LNCaP clone FGC (cell line): ENCODE measurements at regions not wholly inside any gene's neighbourhood (a gene's known extent, or its start where the extent isn't known, plus 50 kb on each side); places are given as distances from the start of the nearest gene placed in this dataset.
A peak's percentile ranks its signal among the peaks of the same experiment; 100 is the strongest.
"Not testable (repeated sequence)": the region's sequence is repeated elsewhere in the genome, so short reads cannot be mapped to it uniquely, and the experiment has no call there.

Experiments used
- DNase-seq: peaks from one replicate; pipeline ENCODE4 v3.0.0-alpha.2; 2011; ENCODE audit warnings: low read depth
- H3K4me3 ChIP-seq: 2 replicates; pipeline ENCODE4 v1.5.1; 2011; ENCODE audit warnings: mild to moderate bottlenecking, low read depth, low read length, control low read depth
- TF ChIP-seq, protein P1 (sequence below): IDR thresholded peaks from 2 replicates; pipeline ENCODE4 v1.5.1; 2012; ENCODE audit warnings: mild to moderate bottlenecking; ENCODE audit not compliant: control insufficient read depth, insufficient read depth; ENCODE audit errors: extremely low read depth

DNA sequence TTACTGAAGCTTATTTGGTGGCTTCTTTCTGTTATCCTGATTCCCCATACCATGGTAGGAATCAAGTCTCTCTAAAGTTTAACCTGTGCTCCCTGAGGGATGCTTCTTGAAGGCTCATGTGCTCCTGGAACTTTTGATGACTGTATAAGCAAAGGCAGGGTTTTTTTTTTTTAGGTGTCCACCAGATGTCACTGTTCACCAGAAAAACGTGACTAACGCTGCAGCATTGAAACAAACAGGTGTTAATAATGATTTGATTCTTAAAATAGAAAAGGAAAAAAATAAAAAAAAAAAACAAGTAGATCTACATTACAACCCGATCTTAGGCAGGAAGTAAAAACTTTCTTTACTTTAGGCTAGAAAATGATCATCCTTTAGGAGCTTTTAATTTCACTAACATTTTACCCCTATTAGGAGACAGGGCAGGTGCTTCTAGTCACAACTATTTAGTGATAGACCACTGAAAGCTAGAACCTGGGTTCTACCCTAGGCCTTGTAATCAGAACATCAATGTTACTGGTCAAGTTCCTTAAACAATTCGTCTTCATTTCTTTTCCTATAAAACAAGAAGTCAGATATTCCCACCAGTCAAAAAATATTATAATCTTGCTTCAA lies 223.0 kb downstream of the PLA2G4A start:
- TF ChIP-seq, protein P1, sequence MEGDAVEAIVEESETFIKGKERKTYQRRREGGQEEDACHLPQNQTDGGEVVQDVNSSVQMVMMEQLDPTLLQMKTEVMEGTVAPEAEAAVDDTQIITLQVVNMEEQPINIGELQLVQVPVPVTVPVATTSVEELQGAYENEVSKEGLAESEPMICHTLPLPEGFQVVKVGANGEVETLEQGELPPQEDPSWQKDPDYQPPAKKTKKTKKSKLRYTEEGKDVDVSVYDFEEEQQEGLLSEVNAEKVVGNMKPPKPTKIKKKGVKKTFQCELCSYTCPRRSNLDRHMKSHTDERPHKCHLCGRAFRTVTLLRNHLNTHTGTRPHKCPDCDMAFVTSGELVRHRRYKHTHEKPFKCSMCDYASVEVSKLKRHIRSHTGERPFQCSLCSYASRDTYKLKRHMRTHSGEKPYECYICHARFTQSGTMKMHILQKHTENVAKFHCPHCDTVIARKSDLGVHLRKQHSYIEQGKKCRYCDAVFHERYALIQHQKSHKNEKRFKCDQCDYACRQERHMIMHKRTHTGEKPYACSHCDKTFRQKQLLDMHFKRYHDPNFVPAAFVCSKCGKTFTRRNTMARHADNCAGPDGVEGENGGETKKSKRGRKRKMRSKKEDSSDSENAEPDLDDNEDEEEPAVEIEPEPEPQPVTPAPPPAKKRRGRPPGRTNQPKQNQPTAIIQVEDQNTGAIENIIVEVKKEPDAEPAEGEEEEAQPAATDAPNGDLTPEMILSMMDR: peak; percentile 55
- peak; percentile 46 for DNase-seq
- no peak overlapping the region for H3K4me3 ChIP-seq

DNA sequence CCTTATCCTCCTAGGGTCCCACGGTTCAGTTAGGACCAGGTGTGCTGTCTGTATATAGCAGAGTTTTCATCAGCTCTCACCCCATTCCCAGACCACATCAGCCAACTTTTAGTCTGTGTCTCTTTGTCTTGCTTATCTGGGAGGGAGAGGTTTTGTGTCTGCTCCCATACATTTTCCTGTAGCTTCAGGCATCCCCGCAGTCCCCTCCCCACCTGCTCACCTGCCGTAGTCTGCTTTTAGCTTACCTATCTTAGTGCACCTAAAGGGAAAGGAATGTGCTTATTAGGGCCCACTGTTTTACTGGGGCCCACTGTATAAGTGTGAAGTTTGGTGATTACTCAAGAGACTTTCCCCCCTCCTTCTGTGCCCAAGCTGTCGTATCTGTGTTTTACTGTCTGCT lies 225.1 kb downstream of the PLA2G4A start:
- no peak overlapping the region for H3K4me3 ChIP-seq
- DNase-seq: no peak
- TF ChIP-seq, protein P1: no peak

DNA sequence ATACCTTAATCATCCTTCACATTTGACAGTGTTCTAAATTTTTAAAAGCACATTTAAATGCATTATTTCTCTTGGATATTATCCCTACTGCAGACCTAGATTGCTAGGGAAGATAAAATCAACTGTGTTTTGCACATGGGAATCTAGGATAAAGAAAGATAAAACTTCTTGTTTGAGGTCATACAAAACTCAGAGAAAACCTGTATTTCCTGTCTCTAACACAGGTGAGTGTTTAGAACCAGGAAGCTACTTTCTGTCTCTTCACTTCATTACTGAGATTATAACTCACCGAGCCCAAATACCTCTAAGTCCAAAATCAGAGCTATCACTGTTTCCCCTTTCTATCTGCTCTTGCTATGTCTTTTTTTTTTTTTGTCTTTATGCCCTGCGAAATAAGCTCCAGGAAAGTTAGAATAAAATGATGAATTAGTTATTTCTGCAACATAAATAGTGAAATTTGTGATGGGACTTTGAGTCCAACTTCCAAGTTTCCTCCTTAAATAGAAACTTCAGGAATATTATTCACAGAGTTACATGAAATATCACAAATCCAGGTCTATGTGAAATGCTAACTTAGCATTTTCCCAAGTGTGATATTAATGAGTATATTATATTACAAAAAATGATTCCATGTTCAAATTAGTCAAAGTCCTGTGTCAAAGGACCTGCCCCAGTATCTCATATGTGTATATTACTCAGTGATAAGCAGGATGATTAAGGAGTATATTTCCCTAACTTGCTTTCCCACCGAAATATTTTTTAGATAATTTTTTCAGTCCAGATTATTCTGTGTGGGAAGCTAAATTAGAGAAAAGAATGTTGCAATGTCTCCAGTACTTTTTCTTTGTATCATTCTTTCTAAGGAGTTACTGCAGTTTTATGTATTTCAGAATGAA lies 226.4 kb downstream of the PLA2G4A start:
- peak; percentile 53 for DNase-seq
- H3K4me3 ChIP-seq: no peak overlapping the region
- TF ChIP-seq, protein P1: no peak

DNA sequence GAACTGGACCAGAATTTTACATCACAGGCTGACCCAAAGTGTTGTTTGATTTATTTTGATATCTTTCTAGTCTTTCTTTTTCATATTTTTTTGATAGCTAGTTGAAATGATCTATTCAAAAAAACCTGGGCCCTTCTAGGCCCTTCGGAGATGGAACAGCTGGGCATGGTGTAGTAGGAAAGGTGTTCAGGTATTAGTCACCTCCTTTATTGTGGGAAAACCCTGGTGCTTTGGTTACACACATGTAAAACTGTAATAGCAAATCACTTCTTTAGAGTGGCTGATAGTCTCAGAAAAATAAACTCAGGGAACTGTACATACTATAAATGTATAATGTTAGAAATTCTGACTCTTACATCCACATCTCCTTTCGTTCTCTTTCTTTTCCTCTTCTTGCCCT lies 234.5 kb downstream of the PLA2G4A start:
- DNase-seq: no peak
- TF ChIP-seq, protein P1: no peak
- no peak overlapping the region for H3K4me3 ChIP-seq

DNA sequence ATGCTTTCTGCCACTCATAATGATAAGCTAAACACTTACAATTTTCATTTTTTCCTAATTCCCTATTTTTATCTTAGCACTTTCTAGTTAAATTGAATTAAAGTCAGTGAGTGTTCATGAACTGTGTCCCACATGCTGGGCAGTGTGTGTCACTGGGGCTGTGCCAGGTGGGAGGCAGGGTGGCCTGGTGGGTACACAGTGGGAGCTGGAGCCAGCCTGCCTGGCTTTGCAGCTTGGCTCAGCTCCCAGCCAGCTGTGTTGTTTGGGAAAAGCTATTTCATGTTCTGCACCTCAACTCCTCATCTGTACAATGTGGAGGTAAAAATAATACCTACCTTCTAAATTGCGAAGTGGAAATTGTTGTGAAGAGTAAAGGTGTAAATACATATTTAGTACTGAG lies 238.4 kb downstream of the PLA2G4A start:
- TF ChIP-seq, protein P1: no peak
- DNase-seq: no peak
- H3K4me3 ChIP-seq: no peak overlapping the region

DNA sequence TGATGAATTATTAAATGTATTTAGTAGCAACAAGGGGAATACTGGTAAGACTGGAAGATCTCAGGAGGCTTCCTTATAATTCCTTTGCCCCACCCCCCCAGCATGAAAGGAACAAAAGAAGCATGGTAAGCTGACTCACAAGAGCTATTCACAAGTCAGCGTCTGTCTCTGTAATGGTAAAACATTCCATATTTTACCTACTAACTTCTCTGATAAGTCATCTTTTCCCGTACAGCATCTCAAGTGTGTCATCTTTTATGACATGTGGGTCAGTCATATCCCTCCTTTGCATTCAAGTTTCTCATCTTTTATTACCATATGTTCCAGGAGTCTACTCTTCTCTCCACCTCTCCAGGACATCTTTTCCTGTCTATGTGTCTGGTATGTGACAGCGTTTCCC lies 241.3 kb downstream of the PLA2G4A start:
- DNase-seq: no peak
- TF ChIP-seq, protein P1: no peak
- H3K4me3 ChIP-seq: no peak overlapping the region

DNA sequence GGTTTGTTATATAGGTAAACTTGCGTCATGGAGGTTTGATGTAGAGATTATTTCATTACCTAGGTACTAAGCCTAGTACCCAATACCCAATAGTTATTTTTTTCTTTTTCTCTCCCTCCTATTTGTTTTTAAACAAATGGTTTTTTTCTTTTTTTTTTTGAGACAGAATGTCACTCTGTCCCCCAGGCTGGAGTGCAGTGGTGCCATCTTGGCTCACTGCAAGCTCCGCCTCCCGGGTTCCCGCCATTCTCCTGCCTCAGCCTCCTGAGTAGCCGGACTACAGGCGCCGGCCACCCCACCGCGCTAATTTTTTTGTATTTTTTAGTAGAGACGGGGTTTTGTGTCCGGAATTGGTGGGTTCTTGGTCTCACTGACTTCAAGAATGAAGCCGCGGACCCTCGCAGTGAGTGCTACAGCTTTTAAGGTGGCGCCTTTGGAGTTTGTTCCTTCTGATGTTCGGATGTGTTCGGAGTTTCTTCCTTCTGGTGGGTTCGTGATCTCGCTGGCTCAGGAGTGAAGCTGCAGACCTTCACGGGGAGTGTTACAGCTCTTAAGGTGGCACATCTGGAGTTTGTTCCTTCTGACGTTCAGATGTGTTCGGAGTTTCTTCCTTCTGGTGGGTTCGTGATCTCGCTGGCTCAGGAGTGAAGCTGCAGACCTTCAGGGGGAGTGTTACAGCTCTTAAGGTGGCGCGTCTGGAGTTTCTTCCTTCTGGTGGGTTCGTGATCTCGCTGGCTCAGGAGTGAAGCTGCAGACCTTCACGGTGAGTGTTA lies 243.7 kb downstream of the PLA2G4A start:
- not testable (repeated sequence) for DNase-seq, H3K4me3 ChIP-seq

DNA sequence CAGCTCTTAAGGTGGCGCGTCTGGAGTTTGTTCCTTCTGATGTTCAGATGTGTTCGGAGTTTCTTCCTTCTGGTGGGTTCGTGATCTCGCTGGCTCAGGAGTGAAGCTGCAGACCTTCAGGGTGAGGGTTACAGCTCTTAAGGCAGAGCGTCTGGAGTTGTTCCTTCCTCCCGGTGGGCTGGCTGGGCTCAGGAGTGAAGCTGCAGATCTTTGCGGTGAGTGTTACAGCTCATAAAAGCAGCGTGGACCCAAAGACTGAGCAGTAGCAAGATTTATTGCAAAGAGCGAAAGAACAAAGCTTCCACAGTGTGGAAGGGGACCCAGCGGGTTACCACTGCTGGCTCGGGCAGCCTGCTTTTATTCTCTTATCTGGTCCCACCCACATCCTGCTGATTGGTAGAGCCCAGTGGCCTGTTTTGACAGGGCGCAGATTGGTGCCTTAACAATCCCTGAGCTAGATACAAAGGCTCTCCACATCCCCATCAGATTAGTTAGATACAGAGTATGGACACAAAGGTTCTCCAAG lies 244.3 kb downstream of the PLA2G4A start:
- DNase-seq, H3K4me3 ChIP-seq: not testable (repeated sequence)

DNA sequence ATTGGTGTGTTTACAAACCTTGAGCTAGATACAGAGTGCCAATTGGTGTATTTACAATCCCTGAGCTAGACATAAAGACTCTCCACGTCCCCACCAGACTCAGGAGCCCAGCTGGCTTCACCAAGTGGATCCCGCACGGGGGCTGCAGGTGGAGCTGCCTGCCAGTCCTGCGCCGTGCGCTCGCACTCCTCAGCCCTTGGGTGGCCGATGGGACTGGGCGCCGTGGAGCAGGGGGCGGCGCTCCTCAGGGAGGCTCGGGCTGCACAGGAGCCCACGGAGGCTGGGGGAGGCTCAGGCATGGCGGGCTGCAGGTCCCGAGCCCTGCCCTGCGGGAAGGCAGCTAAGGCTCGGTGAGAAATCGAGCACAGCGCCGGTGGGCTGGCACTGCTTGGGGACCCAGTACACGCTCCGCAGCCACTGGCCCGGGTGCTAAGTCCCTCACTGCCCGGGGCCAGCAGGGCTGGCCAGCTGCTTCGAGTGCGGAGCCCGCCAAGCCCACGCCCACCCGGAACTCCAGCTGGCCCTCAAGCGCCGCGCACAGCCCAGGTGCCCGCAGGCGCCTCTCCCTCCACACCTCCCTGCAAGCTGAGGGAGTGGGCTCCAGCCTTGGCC lies 245.0 kb downstream of the PLA2G4A start:
- DNase-seq, H3K4me3 ChIP-seq: not testable (repeated sequence)
